ENCODE measurements at regions not wholly inside any gene's neighbourhood (a gene's known extent, or its start where the extent isn't known, plus 50 kb on each side); places are given as distances from the start of the nearest gene placed in this dataset.

DNA sequence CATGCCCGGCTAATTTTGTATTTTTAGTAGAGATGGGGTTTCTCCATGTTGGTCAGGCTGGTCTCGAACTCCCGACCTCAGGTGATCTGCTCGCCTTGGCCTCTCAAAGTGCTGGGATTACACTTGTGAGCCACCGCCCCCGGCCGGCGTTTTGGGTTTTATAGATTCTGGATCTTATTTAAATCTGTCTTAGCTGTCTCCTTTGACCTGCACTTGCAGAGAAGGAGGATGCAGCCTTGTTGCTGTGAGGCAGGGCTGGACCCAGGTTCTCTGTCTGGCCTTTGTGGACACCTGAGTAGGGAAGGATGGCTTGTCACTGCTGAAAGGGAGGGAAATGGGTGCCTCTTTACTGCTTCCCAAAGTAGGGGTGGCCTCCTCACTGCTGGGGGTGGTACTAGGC is 83.0 kb upstream of the HS6ST1 start:
- no peak for DNase-seq (ENCODE audit: low read depth, low spot score)

DNA sequence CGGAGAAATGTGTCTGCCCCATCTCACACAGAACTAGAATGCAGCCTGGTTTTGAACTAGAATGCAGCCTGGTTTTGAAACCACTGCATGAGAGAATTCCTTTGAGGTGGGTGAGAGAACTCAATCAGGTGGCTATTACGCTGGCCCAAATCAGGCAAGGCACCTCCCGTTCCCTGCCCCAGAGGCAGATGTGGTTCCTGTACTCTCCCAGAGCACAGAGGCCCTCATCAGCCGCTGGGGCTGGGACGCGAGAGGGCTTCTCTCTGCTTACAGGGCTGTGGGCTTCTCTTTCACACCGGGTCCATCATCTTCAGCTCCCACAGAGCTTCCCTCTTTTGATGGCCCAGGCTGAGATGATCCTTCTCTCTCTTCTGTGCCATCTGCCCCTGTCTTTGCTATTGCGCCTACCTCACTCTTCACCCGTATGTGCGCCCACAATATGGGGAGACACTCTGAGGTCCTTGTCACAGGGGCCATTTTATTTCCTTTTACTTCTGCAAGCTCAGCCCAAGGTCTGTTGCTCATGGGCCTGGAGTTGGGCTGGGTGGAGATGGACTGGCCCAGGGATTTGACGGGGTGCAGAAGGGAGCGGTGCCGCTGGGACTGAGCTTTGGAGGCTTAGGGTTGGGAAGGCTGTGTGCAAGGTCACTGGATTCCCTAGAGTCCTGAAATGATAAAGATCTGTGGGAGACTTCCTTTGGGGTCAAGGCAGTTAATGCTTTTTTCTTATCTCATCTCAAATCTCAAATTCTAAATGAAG is 84.4 kb upstream of the HS6ST1 start:
- no peak for DNase-seq (ENCODE audit: low read depth, low spot score)

DNA sequence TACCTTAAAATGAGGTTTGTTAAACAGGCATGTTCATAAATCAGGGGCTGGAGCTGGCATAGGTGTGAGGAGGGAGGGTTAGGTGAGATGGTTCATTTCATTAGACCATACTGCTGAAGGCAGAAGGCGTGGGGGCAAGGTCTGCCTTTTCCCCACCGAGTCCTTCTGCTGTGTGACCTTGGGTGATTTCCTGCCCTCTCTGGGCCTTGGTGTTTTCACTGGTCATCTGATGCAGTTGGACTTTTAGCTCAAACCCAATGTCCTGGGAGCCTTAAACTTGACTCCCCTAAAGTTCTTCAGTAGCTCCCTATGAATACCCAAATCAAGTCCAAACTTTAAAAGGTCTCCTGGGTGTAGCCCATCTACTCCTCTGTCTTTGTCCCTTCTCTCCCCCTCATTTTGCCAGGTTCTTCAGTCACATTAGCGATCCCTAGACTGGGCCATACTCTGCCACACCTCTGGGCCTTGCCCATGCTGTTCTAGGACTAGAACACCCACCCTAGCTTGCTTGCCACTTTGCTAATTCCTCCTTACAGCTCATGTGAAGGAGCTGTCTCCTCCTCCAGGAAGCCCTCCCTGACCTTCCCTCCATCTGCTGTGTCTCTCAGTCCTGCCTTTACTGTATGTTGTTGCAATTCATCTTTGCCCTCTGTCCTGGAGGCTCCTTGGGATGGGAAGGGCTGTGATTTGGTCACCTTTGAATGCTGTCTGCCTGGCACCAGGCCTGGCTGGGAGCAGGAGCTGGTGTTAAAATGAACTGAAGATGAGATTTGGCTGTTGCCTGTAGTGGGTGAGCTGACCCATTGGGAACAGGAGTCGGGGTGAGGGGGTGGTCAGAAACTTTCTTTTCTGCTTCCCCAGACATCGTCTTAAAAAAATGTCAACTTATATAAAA is 85.4 kb upstream of the HS6ST1 start:
- no peak for DNase-seq (ENCODE audit: low read depth, low spot score)

DNA sequence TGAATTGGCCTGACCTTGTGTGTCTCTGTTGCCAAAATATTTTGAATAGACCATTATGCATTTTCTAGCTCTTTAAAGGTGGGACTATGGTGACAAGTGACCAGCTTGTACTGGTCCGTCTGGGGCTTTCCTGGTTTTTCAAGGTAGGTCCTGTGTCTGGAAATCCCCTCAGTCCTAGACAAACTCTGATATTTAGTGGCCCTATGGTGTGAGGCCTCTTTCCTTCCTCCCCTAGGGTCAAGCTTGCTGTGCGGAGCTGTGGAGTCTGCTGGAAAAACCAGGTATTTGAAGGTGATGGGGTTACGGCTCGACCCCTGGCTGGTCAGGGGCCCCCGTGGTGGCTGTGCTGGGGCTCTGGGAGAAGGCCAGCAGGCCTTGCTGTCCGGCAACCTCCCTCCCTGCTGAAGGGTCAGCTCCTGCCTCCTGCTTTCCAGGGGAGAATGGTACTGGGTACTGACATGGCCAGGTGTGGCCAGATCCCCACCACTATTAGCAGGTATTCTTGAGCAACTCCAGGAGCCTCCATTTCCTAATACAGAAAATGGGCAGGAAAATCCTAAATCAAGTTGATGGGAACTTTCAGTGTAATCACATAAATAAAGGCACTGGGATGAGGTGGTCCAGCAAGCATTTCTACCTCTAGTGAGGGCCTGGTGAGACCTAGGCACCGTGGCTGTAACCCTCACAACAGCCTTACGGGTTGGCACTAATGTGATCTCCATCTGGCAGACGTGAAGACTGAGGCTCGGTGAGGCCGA is 86.2 kb upstream of the HS6ST1 start:
- DNase-seq (ENCODE audit: low read depth, low spot score), result no peak

GRCh38 chr2:128405467-128405900 is 86.8 kb upstream of the HS6ST1 start:
- no peak for DNase-seq (ENCODE audit: low read depth, low spot score)

DNA sequence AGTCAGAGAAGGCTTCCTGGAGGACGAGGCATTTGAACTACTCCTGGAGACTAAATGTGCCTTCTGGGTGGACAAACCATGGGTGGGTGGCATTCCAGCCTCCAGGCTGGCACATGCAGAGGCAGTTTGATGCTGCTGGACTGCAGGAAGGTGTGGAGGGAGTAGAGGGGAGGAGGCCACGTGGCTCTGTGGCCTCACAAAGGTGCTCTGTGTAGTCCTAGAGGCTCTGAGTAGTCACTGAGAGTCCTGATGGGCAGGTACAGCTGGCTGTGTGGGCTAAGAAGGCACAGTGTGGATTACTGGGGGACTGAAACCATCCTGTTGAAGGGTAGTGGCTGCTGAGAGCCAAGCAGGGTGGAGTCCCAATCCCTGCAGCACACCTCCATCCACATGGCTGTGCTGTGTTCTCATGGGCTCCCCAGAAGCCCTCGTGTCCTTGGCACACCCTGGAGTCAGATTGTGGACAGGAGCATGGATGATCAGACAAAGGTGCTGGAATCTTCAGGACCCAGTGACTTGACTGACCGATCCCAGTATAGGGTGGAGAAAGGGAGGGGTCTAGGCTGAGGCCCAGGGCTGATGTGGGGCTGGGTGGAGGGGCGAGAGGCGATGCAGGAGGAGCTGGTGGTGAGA is 87.4 kb upstream of the HS6ST1 start:
- no peak for DNase-seq (ENCODE audit: low read depth, low spot score)

DNA sequence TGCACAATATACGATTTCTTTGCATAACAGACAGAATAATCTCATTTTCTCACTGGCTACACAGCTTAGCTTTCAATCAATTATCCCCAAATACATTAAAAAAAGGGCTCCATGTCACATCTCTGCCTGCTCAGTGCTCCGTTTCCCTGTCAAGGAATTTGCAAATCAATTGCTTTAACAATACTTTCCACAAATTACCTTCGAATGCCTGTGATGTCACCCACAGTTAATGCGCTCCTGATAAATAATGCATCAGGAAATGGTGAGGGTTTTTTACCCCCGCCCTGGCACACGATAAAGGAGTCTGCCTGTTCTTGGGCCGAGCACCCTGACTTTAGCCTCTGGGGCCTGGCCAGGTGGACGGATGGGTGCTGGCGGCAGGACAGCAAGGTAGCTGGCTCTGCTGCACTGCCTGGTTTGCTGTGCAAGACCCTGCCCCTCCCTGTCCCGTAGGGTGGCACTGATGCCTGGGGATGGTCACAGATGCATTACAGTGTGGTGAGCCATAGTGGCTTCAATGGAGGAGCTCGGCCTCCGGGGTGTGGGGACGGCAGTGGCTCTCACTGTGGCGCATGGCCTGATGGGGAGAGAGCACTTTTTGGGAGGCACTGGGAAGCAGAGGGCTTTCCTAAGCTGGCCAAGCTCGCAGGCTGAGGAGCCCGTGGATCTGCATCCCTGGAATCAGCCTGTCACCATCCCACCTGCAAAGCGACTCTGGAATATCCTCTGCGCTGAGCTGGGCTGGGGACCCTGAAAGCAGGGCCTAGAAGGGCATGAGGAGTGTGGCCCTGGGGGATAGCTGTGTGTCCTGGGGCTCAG is 88.3 kb upstream of the HS6ST1 start:
- DNase-seq (ENCODE audit: low read depth, low spot score), result no peak

DNA sequence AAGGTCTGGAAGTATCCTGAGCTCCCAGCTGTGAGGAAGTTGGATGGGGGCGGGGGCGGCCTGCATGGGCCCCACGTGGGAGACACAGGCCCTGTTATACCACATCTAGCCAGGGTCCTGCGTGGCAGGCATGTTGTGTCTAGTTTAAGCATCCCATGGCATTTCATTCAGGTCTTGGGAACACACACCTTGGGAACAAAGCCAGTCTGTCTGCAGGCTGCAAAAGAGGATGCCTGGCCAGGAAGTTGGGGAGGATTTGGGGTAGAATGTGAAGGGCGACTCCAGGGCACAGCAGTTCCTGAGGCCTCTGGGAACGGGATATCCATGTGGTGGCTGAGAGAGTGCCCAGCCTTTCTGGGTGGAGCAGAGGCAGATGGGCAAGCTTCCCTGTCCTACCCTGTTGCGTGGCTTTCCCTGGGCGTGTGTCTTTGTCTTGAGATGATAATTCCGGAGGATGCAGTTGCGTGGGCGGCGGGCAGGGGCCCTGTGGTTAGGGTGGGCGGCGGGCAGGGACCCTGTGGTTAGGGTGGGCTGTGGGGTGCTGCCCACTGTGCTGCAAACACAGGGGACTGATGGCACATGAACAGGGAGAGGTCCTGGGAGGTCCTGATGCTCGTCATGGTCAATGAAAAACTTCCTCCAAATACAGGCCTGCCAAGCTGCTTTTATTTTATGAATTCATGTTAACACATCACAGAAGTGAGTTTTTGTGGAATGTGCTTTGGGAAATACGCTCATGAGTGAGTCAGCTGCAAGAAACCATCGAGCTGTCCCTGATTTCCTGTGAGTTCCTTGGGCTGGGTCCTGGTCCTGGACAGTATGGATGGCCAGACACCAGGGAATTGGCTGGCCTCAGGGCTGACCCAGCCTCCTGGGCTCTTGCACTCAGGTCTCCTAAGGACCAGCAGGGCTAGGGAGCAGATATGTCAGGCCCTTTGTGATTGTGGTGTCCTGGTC is 90.0 kb upstream of the HS6ST1 start:
- DNase-seq (ENCODE audit: low read depth, low spot score), result no peak

DNA sequence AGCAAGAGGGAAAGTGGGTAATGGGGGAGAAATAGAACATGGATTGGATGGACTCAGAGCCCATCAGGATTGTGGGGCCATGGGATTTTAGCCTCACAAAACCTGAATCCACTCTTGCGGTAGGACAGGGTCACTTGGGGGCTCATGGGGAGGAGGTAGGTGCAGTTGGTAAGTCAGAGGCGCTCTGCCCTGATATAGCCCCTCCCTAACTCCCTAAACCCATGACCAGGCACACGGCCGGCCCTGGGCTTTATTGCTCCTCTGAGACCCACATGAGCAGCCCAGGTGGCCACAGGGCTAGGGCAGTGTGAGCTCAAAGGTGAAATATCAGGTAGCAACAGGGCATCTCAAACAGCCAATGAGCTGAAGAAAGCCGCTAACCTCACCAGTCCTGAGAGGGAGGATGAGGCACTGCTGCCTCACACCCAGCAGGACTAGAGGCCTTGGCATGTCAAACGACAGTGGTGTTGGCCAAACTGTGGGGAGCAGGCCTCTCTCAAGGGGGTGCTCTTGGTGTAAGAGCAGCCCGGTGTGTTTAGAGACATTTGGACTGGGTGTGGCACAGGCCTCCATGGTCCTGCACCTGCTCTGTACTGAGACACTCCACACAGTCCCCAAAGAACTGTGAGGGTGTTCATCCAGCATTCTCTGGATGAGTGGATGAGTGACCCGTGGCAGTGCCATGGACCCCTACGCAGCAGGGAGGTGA is 90.8 kb upstream of the HS6ST1 start:
- no peak for DNase-seq (ENCODE audit: low read depth, low spot score)

GRCh38 chr2:128410035-128410757 is 91.5 kb upstream of the HS6ST1 start:
- no peak for DNase-seq (ENCODE audit: low read depth, low spot score)

- DNase-seq (ENCODE audit: low read depth, low spot score), result no peak
Observed at GRCh38 chr2:128410758-128411215, 92.1 kb upstream of the HS6ST1 start.

GRCh38 chr2:128411431-128411830 is 92.8 kb upstream of the HS6ST1 start:
- no peak for DNase-seq (ENCODE audit: low read depth, low spot score)

- no peak for DNase-seq (ENCODE audit: low read depth, low spot score)
Observed at GRCh38 chr2:128412181-128412871, 93.7 kb upstream of the HS6ST1 start.

DNA sequence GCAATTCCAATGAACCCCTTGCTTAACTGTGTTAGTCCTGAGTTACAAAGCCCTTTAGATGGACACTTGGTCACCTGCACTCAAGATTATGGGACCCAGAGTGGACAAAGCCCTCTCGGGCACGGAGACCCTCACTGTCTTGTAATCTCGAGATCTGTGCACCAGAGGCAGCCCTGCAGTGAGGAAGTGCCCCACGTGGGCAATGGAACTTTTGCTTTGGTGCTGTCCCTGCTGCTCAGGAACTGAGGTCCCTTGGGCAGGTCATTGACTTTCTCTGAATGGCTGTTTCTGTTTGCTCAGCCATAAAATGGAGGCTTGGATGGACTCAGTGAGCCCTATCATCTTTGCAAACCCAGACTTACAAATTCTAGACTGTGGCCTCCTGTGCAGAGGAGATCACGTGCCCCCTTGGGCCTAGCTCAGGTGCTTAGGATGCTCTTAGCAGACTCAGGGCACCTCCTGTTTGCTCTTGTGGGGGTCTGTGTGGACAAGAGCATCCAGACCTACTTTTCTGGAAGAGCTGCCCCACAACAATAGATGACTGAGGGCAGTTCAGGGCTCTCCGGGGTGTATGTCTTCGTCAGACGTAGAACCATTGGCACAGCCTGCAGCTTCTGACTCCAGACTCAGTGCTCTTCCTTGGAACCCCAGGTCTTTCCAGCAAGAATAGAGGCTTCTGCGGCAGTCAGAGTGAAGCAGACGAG is 94.5 kb upstream of the HS6ST1 start:
- DNase-seq (ENCODE audit: low read depth, low spot score), result no peak

GRCh38 chr2:128413718-128414341 is 95.2 kb upstream of the HS6ST1 start:
- no peak for DNase-seq (ENCODE audit: low read depth, low spot score)

DNA sequence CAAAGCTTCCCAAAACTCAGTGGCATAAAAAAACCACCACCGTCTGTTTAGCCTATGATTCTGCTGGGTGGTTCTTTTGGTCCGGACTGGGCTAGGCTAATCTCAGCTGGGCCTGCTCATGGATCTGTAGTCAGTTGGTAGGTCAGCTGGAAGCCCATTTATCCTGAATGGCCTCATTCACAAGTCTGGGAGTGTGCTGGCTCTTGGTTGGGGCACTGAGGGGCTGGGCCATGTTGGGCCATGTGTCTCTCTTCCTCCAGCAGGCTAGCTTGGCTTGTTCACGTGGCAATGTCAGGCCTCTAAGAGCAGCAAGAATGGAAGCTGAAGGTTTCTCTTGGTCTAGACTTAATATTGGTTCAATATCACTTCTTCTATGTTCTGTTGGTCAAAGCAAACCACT is 95.7 kb upstream of the HS6ST1 start:
- no peak for DNase-seq (ENCODE audit: low read depth, low spot score)

Measured in smooth muscle cell of the brain vasculature (primary cell).